HFF-Myc (cell line): ENCODE measurements at regions not wholly inside any gene's neighbourhood (a gene's known extent, or its start where the extent isn't known, plus 50 kb on each side); places are given as distances from the start of the nearest gene placed in this dataset.

Source experiments
- DNase-seq: peaks from one replicate; pipeline ENCODE4 v3.0.0-alpha.2; 2011; ENCODE audit warnings: low read depth; ENCODE audit errors: extremely low read depth
- H3K4me3 ChIP-seq: replicated peaks from 2 replicates; pipeline ENCODE4 v1.5.1; 2011; ENCODE audit warnings: low read depth, mild to moderate bottlenecking, control low read depth, low read length
- TF ChIP-seq, protein P1 (sequence below): IDR thresholded peaks from 2 replicates; pipeline ENCODE4 v1.5.1; 2012; ENCODE audit warnings: mild to moderate bottlenecking, low read depth, low read length, control low read depth; ENCODE audit errors: missing control alignments

DNA sequence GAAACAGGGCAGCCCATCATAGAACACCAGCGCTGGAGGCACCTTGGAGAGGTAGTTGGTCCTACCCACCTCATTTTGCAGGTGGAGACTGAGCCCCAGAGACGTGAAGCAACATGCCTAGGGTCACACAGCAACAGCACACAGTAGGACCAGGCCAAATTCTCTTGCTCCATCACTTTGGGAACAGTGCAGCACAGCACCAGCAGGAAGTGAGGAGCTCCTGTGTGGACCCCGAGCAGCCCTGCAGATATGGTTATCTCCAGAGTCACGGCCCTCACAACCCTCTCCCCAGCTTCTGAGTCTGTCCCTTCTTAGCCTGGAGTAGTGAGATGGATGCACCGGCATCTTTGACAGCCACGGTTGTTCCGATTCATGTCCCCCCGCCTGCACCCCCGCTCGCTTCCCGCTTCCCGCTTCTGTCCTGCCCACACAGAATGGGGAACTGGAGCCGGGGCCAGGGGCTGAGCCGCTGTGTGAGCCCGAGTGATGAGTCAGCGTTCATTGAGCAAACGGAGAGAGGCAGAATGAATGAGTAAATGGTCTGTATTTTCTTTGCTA lies 72.6 kb upstream of the DUSP22 start:
- TF ChIP-seq, protein P1, sequence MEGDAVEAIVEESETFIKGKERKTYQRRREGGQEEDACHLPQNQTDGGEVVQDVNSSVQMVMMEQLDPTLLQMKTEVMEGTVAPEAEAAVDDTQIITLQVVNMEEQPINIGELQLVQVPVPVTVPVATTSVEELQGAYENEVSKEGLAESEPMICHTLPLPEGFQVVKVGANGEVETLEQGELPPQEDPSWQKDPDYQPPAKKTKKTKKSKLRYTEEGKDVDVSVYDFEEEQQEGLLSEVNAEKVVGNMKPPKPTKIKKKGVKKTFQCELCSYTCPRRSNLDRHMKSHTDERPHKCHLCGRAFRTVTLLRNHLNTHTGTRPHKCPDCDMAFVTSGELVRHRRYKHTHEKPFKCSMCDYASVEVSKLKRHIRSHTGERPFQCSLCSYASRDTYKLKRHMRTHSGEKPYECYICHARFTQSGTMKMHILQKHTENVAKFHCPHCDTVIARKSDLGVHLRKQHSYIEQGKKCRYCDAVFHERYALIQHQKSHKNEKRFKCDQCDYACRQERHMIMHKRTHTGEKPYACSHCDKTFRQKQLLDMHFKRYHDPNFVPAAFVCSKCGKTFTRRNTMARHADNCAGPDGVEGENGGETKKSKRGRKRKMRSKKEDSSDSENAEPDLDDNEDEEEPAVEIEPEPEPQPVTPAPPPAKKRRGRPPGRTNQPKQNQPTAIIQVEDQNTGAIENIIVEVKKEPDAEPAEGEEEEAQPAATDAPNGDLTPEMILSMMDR: no peak
- H3K4me3 ChIP-seq: no peak overlapping the region
- no peak for DNase-seq

DNA sequence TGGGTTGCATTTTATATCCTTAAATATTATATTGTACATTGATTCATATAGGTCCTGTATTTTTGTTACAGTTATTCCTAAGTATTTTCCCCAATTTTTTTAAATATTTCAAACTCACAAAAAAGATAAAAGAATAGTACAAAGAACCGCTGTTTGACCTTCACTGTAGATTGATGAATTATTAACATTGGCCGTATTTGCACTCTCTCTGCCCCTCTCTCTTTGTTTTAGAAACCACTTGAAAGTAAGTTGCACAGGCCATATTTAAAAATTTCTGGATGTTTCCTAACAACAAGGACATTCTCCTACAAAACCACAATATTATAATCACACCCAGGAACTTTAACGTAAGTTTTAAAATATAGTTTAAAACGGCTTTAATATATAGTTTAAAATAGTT lies 72.0 kb upstream of the DUSP22 start:
- no peak for DNase-seq
- no peak overlapping the region for H3K4me3 ChIP-seq
- TF ChIP-seq, protein P1: no peak

DNA sequence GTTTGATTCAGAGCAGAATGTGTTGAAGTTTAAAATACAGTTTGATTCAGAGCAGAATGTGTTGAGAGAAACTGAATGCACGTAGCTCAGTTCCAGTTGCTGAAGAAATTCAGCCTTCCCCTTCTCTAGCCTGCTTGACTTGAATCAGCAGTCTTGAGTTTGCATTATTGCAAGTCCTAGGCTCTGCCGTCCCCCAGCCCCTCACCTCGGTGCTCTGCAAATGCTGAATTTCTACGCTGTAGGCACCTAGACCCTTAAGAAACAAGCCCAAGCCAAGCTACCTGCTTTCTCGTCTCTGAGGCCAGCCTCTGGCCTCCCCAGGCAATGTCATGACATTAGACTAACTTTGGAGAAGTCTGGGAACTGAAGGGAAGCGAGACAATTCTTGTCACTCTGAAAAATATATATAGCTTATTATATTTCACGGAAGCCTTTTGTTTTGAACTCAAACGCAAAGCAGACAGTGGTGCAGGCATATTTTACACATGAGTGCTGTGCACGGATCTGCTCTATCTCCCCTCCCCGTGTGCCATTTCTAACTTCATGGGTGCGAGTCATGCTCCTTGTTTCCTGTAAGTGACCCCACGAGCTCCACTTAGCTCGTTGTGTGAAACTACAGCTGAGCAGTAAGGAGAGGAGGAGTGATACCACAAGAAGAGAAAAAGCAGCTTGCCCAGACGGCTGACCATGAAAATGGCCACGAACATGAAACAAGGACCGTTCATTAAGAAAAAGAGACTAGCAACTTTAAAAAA lies 71.4 kb upstream of the DUSP22 start:
- TF ChIP-seq, protein P1: no peak
- H3K4me3 ChIP-seq: no peak overlapping the region
- no peak for DNase-seq

DNA sequence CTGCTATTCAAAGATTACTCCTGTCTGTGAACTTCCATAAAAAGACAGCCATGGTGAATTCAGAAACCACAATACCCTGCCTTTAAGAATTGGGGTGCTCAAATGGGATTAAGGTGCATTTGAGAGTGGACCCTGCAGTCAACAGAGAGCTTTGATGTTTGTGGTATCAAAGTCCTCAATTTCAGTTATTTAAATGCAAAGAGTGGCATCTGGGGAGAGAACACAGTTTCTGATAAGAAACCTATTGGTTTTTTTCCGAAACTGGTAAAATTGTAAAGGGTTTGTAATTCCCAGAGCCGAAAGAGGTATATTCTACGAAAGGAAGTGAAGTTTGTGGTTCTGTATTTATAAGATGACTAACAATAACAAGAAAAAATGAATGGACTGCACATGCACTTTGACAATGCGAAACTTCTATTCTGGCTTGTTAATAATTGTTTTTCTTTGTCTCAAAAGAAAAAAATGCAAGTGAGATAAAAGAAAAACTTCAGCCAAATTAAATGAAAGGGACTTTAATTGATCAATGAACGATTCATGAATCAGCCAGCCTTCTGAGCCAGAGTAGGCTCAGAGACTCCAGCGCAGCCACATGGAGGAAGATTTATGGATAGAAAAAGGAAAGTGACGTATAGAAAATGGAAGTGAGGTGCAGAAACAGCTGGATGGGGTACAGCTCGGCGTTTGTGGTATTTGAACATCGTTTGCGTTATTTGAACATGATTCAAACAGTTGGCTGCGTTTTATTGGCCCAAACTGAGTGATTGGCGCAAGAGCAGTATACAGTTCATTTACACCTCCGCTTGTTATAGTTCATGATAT lies 70.5 kb upstream of the DUSP22 start:
- no peak overlapping the region for H3K4me3 ChIP-seq
- TF ChIP-seq, protein P1: no peak
- no peak for DNase-seq

DNA sequence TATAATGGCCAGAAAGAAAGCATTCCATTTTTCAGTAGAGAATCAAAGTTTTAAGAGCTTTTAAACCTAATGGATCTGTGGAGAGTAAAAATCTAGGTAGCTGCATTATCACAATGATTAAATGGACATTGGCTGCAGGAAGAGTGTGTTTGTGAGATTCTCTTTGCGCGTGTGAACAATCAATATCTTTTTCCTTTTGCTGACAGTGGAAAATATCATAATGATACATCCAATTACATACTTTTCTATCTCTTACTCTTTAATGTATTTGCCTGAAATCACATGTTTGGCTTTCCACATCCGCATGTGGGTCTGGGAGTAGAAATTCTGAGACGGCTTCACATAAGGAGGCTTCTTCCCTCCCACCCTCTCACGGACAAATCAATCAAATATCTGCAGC lies 69.8 kb upstream of the DUSP22 start:
- H3K4me3 ChIP-seq: no peak overlapping the region
- DNase-seq: no peak
- TF ChIP-seq, protein P1: no peak

DNA sequence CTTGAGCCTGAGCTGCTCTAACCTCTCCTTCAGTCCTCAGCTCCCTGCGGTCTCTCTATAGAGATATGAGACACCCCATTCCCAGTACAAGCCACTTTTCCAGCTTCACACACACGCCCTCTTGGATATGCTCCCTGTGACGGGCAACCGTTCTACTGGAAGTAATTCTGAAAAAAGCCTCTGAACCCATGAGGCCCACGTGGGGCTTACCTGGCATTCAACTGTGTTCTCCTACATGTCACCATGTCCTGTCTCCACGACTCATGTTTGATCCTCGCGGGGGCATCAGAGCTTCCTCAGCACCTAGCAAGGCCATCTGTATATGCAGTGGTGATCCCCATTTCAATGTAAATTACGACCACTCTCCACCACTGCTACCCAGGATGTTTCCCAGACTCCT lies 69.2 kb upstream of the DUSP22 start:
- TF ChIP-seq, protein P1: no peak
- H3K4me3 ChIP-seq: no peak overlapping the region
- no peak for DNase-seq
